ENCODE measurements at regions not wholly inside any gene's neighbourhood (a gene's known extent, or its start where the extent isn't known, plus 50 kb on each side); places are given as distances from the start of the nearest gene placed in this dataset.

DNA sequence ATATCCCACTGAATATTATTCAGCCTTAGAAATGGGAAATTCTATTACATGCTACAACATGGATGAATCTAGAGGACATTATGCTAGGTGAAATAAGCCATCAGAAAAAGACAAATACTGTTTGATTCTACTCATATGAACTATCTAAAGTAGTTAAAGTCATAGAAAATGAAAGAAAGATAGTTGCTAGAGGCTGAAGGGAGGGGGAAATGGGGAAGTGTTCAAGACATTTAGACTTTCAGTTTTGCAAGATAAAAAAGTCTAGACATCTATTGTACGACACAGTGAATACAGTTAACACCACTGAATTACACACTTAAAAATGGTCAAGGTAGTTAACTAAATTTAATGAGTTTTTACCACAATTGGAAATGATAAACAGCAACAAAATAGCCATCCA is 835.9 kb upstream of the CHAC2 start:
- TF ChIP-seq, protein P1, sequence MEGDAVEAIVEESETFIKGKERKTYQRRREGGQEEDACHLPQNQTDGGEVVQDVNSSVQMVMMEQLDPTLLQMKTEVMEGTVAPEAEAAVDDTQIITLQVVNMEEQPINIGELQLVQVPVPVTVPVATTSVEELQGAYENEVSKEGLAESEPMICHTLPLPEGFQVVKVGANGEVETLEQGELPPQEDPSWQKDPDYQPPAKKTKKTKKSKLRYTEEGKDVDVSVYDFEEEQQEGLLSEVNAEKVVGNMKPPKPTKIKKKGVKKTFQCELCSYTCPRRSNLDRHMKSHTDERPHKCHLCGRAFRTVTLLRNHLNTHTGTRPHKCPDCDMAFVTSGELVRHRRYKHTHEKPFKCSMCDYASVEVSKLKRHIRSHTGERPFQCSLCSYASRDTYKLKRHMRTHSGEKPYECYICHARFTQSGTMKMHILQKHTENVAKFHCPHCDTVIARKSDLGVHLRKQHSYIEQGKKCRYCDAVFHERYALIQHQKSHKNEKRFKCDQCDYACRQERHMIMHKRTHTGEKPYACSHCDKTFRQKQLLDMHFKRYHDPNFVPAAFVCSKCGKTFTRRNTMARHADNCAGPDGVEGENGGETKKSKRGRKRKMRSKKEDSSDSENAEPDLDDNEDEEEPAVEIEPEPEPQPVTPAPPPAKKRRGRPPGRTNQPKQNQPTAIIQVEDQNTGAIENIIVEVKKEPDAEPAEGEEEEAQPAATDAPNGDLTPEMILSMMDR (optimal IDR thresholded peaks at IDR 0.05 in 1 of 3, IDR thresholded peaks at IDR 0.05 in 1 of 3, conservative IDR thresholded peaks at IDR 0.05 in 1 of 3; ENCODE audit: extremely low read depth in 1 of 3, insufficient read depth in 2 of 3, low read length in 3 of 3), result no peak
- TF ChIP-seq EZH2 (IDR thresholded peaks at IDR 0.05; ENCODE audit: low read length), result no peak
